Neuronal stem cell (in vitro differentiated cells): ENCODE measurements at regions not wholly inside any gene's neighbourhood (a gene's known extent, or its start where the extent isn't known, plus 50 kb on each side); places are given as distances from the start of the nearest gene placed in this dataset.

Source experiments
- DNase-seq: peaks from one replicate; pipeline ENCODE4 v3.0.0-alpha.2; 2013; ENCODE audit warnings: low spot score
- H2AFZ ChIP-seq: one replicate; pipeline ENCODE4 v1.6.1; 2013; ENCODE audit warnings: mild to moderate bottlenecking, low read length, inconsistent platforms
- H2AK5ac ChIP-seq: 2 replicates; pipeline ENCODE4 v1.6.1; 2013; ENCODE audit warnings: low read depth, mild to moderate bottlenecking, inconsistent platforms, low read length, moderate library complexity, mixed read lengths
- H2BK120ac ChIP-seq: 2 replicates; pipeline ENCODE4 v1.6.1; 2013; ENCODE audit warnings: low read depth, mild to moderate bottlenecking, inconsistent platforms, low read length, moderate library complexity, mixed read lengths
- H2BK12ac ChIP-seq: one replicate; pipeline ENCODE4 v1.6.1; 2013; ENCODE audit warnings: low read length, inconsistent platforms
- H2BK15ac ChIP-seq: 2 replicates; pipeline ENCODE4 v1.6.1; 2013; ENCODE audit warnings: mild to moderate bottlenecking, low read length, inconsistent platforms, mixed read lengths
- H2BK5ac ChIP-seq: one replicate; pipeline ENCODE4 v1.6.1; 2013; ENCODE audit warnings: inconsistent platforms, mild to moderate bottlenecking, low read length, moderate library complexity
- H3K14ac ChIP-seq: one replicate; pipeline ENCODE4 v1.6.1; 2013; ENCODE audit warnings: low read length, inconsistent platforms
- H3K18ac ChIP-seq: 2 replicates; pipeline ENCODE4 v1.6.1; 2013; ENCODE audit warnings: low read length, inconsistent platforms
- H3K23ac ChIP-seq: 2 replicates; pipeline ENCODE4 v1.6.1; 2013; ENCODE audit warnings: low read depth, mild to moderate bottlenecking, mixed read lengths, low read length, inconsistent platforms; ENCODE audit not compliant: poor library complexity
- H3K27ac ChIP-seq: replicated peaks from 3 replicates; pipeline ENCODE4 v1.5.1; 2013; ENCODE audit warnings: low read length, inconsistent platforms
- H3K27me3 ChIP-seq, 3 experiments: 2 replicates each; pipeline ENCODE4 v1.6.1; 2013; ENCODE audit warnings: low read length in 3 of 3, mild to moderate bottlenecking in 2 of 3, inconsistent platforms in 1 of 3, low read depth in 1 of 3, mixed read lengths in 1 of 3, moderate library complexity in 1 of 3; ENCODE audit not compliant: control insufficient read depth in 3 of 3, insufficient read depth in 3 of 3
- H3K36me3 ChIP-seq, 2 donors: replicated peaks in 1 of 2; 2 replicates each; pipeline ENCODE4 v1.6.1; 2013; ENCODE audit warnings: low read length in 2 of 2; ENCODE audit not compliant: control insufficient read depth in 2 of 2, insufficient read depth in 2 of 2
- H3K4ac ChIP-seq: 2 replicates; pipeline ENCODE4 v1.6.1; 2013; ENCODE audit warnings: inconsistent platforms, mild to moderate bottlenecking, low read length, moderate library complexity
- H3K4me1 ChIP-seq, 2 donors: 1 replicate in 1 of 2; 2 replicates in 1 of 2; pipeline ENCODE4 v1.6.1; 2013; ENCODE audit warnings: low read length in 2 of 2, low read depth in 1 of 2; ENCODE audit not compliant: control insufficient read depth in 2 of 2, insufficient read depth in 1 of 2
- H3K4me2 ChIP-seq: one replicate; pipeline ENCODE4 v1.6.1; 2013; ENCODE audit warnings: mild to moderate bottlenecking, low read length, inconsistent platforms; ENCODE audit not compliant: insufficient read depth, poor library complexity, severe bottlenecking
- H3K4me3 ChIP-seq, 2 donors: 2 replicates each; pipeline ENCODE4 v1.5.1; 2013; ENCODE audit warnings: low read length in 2 of 2, mild to moderate bottlenecking in 2 of 2, inconsistent platforms in 1 of 2, moderate library complexity in 1 of 2
- H3K79me1 ChIP-seq: one replicate; pipeline ENCODE4 v1.6.1; 2013; ENCODE audit warnings: low read depth, mild to moderate bottlenecking, inconsistent platforms, low read length, moderate library complexity
- H3K9ac ChIP-seq: one replicate; pipeline ENCODE4 v1.6.1; 2013; ENCODE audit warnings: mild to moderate bottlenecking, low read depth, low read length, inconsistent platforms; ENCODE audit not compliant: poor library complexity
- H3K9me3 ChIP-seq, 2 donors: replicated peaks in 1 of 2; 2 replicates each; pipeline versions ENCODE3 to v1.6.1; 2013; ENCODE audit warnings: low read length in 2 of 2, mild to moderate bottlenecking in 2 of 2, inconsistent platforms in 1 of 2, low read depth in 1 of 2, mixed read lengths in 1 of 2, moderate library complexity in 1 of 2; ENCODE audit not compliant: control insufficient read depth in 2 of 2, insufficient read depth in 1 of 2
- H4K8ac ChIP-seq: one replicate; pipeline ENCODE4 v1.6.1; 2013; ENCODE audit warnings: low read depth, mild to moderate bottlenecking, inconsistent platforms, low read length, moderate library complexity
- H4K91ac ChIP-seq: one replicate; pipeline ENCODE4 v1.6.1; 2013; ENCODE audit warnings: low read length, low read depth, mild to moderate bottlenecking, inconsistent platforms; ENCODE audit not compliant: poor library complexity
- WGBS, 2 donors: extraction: QIAGEN DNeasy Blood & Tissue Kit; methylation state at CpG; one replicate each; pipeline ENCODE4 v1.1.7; 2013; ENCODE audit warnings: missing lambda C conversion rate in 2 of 2, mixed read lengths in 1 of 2; ENCODE audit not compliant: insufficient read length in 2 of 2, insufficient replicate concordance in 1 of 2; ENCODE audit errors: extremely low coverage in 2 of 2; 5-methylcytosine and 5-hydroxymethylcytosine counted together

- Histone ChIP-seq H3K14ac (no peak overlapping the region), H3K79me1 (no peaks in the 10 kb centered on the region), H2AFZ (no peak overlapping the region), H3K4ac (no peak overlapping the region), H4K91ac (no peak overlapping the region), H4K8ac (no peak overlapping the region), H2BK12ac (no peak overlapping the region), H3K9me3 (no peaks in the 10 kb centered on the region), H3K4me3 (no peak overlapping the region), H3K4me2 (no peak overlapping the region), H2BK5ac (no peak overlapping the region), H3K23ac (no peak overlapping the region), H3K27ac (no peak overlapping the region), H3K18ac (no peak overlapping the region), H3K36me3 (no peaks in the 10 kb centered on the region), H3K27me3 (no peaks in the 10 kb centered on the region), H3K9ac (no peak overlapping the region), H2BK15ac (no peak overlapping the region), H2BK120ac (no peak overlapping the region), H3K4me1 (no peaks in the 10 kb centered on the region), H2AK5ac (no peak overlapping the region)
- no peak for DNase-seq
These were observed 301.8 kb downstream of the HNRNPD start for GRCh38 chr4:82071951-82072350.

DNA sequence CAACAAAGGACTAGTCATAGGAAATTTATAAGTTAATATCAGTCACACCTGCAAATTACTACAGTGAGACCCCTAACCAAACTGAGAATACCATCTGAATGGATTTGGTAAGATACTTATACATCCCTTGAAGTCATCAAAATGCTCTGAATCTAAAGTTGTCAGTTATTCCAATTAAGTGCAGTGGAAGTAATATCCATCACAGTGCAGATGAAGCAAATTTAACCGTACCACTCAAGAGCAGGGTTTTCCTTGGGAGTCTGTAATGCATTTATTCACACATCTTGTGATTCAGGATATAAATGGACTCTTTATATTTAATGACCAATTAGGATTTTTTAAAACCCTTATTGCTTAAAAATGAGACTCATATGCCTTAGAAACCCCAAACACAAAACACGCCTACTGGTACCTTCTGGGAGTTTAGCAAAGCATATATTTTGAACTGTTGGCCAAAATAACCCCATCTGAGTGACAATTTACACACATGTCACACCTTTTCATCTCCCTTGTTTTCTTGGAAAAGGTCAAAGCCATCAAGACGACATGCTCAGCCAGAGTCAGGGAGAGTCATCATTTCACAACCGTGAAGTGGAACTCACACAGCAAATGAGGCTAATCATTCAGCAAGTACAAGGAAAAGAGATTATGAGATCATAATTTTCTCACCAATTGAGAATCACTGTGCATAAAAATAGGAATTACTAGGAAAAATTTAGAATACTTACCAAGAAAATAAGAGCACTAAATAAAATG is 303.7 kb downstream of the HNRNPD start:
- no peak overlapping the region for H2AFZ ChIP-seq
- H3K18ac ChIP-seq, result no peak overlapping the region
- H2BK15ac ChIP-seq, result no peak overlapping the region
- H3K9me3 ChIP-seq, result no peaks in the 10 kb centered on the region
- H3K14ac ChIP-seq, result no peak overlapping the region
- no peak overlapping the region for H2AK5ac ChIP-seq
- no peak overlapping the region for H4K8ac ChIP-seq
- WGBS, 2 donors, result no CpG with 5 or more reads among the region's 4 CpGs
- no peak overlapping the region for H4K91ac ChIP-seq
- H2BK120ac ChIP-seq, result no peak overlapping the region
- no peak overlapping the region for H2BK12ac ChIP-seq
- H3K79me1 ChIP-seq, result no peaks in the 10 kb centered on the region
- no peak overlapping the region for H3K9ac ChIP-seq
- no peak overlapping the region for H3K27ac ChIP-seq
- H3K4ac ChIP-seq, result no peak overlapping the region
- H3K27me3 ChIP-seq, result no peaks in the 10 kb centered on the region
- H2BK5ac ChIP-seq, result no peak overlapping the region
- no peak for DNase-seq
- H3K4me2 ChIP-seq, result no peak overlapping the region
- no peak overlapping the region for H3K4me3 ChIP-seq
- no peaks in the 10 kb centered on the region for H3K4me1 ChIP-seq
- H3K36me3 ChIP-seq, result no peaks in the 10 kb centered on the region
- H3K23ac ChIP-seq, result no peak overlapping the region

GRCh38 chr4:82063017-82063416 is 310.8 kb downstream of the HNRNPD start:
- Histone ChIP-seq H3K27ac (no peak overlapping the region), H3K18ac (no peak overlapping the region), H4K91ac (no peak overlapping the region), H3K79me1 (no peaks in the 10 kb centered on the region), H2BK12ac (no peak overlapping the region), H3K4ac (no peak overlapping the region), H2BK120ac (no peak overlapping the region), H3K4me3 (no peak overlapping the region), H3K4me1 (no peaks in the 10 kb centered on the region), H2AFZ (no peak overlapping the region), H3K9ac (no peak overlapping the region), H3K36me3 (no peaks in the 10 kb centered on the region), H2BK5ac (no peak overlapping the region), H3K27me3 (no peaks in the 10 kb centered on the region), H2BK15ac (no peak overlapping the region), H3K14ac (no peak overlapping the region), H3K23ac (no peak overlapping the region), H3K4me2 (no peak overlapping the region), H2AK5ac (no peak overlapping the region), H4K8ac (no peak overlapping the region), H3K9me3 (no peaks in the 10 kb centered on the region)
- no peak for DNase-seq
- WGBS, 2 donors, result no CpG with 5 or more reads among the region's 1 CpG

DNA sequence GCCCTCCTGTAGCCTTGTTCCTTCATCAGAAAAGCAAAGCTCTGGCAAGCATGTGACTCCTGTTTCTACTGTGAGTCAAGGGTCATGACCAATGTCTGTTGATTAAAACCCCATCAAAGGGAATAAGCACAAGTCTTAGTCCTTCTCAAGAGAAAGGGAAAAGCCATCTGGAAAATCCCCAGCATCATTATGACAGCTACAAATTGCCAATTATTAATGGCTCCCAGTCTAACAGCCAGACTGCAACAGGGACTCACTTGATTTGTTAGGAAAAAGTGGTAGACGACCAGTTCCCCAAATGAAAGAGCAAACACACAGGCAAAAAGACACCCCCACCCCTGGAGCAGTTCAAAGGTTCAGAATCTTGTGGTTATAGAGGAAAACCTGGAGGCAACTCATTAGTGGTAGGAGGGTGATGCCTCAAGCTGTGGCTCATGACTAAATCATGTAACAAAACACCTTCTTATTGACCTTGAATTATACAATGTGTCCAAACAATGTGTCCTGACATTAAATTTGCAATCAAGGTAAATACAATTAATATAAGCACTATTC is 315.7 kb downstream of the HNRNPD start:
- H3K23ac ChIP-seq, result no peak overlapping the region
- H2AFZ ChIP-seq, result no peak overlapping the region
- no peaks in the 10 kb centered on the region for H3K4me1 ChIP-seq
- no peaks in the 10 kb centered on the region for H3K27me3 ChIP-seq
- H3K18ac ChIP-seq, result no peak overlapping the region
- H2BK5ac ChIP-seq, result no peak overlapping the region
- no peak overlapping the region for H3K4me2 ChIP-seq
- H3K9ac ChIP-seq, result no peak overlapping the region
- H2BK15ac ChIP-seq, result no peak overlapping the region
- no peaks in the 10 kb centered on the region for H3K79me1 ChIP-seq
- H3K27ac ChIP-seq, result no peak overlapping the region
- H4K91ac ChIP-seq, result no peak overlapping the region
- no CpG with 5 or more reads among the region's 1 CpG for WGBS, 2 donors
- H2BK120ac ChIP-seq, result no peak overlapping the region
- peaks cover 0 to 3% of the 10 kb centered on the region in 2 donors for H3K9me3 ChIP-seq
- no peak for DNase-seq
- no peak overlapping the region for H4K8ac ChIP-seq
- no peak overlapping the region for H3K4me3 ChIP-seq
- H3K14ac ChIP-seq, result no peak overlapping the region
- no peak overlapping the region for H2AK5ac ChIP-seq
- H3K36me3 ChIP-seq, result no peaks in the 10 kb centered on the region
- H3K4ac ChIP-seq, result no peak overlapping the region
- no peak overlapping the region for H2BK12ac ChIP-seq
